ENCODE measurements at regions not wholly inside any gene's neighbourhood (a gene's known extent, or its start where the extent isn't known, plus 50 kb on each side); places are given as distances from the start of the nearest gene placed in this dataset.

GRCh38 chr5:2266641-2267240 is 384.0 kb upstream of the IRX4 start:
- Histone ChIP-seq H3K9me3 (no peaks in the 10 kb centered on the region), H3K27ac (no peak overlapping the region), H3K36me3 (no peaks in the 10 kb centered on the region), H3K27me3 (replicated peaks; ENCODE audit: insufficient read depth) (no peaks in the 10 kb centered on the region), H3K4me3 (no peak overlapping the region), H3K4me1 (replicated peaks) (no peaks in the 10 kb centered on the region)
- 49% methylated on average over 9 of the region's 9 CpGs for WGBS
- DNase-seq (ENCODE audit: low spot score): no peak
- intact Hi-C loops (cut with DNase I): no loop called here
- TF ChIP-seq POLR2A (IDR thresholded peaks at IDR 0.05) (no peak), CTCF (IDR thresholded peaks at IDR 0.05) (no peak), POLR2AphosphoS5 (IDR thresholded peaks at IDR 0.05) (peak; percentile 17)

GRCh38 chr5:2265341-2265740 is 382.6 kb upstream of the IRX4 start:
- intact Hi-C loops (cut with DNase I): no loop called here
- Histone ChIP-seq H3K4me1 (replicated peaks) (no peaks in the 10 kb centered on the region), H3K27me3 (replicated peaks; ENCODE audit: insufficient read depth) (no peaks in the 10 kb centered on the region), H3K9me3 (no peaks in the 10 kb centered on the region), H3K27ac (no peak overlapping the region), H3K4me3 (no peak overlapping the region), H3K36me3 (no peaks in the 10 kb centered on the region)
- no peak for DNase-seq (ENCODE audit: low spot score)
- WGBS: 89% methylated on average over 11 of the region's 11 CpGs
- TF ChIP-seq POLR2AphosphoS5 (IDR thresholded peaks at IDR 0.05): no peak
- no peak for TF ChIP-seq POLR2A (IDR thresholded peaks at IDR 0.05)
- no peak for TF ChIP-seq CTCF (IDR thresholded peaks at IDR 0.05)

- TF ChIP-seq CTCF (IDR thresholded peaks at IDR 0.05) (no peak), POLR2AphosphoS5 (IDR thresholded peaks at IDR 0.05) (no peak), POLR2A (IDR thresholded peaks at IDR 0.05) (no peak)
- 87% methylated on average over 12 of the region's 12 CpGs for WGBS
- Histone ChIP-seq H3K27me3 (replicated peaks; ENCODE audit: insufficient read depth) (no peaks in the 10 kb centered on the region), H3K27ac (no peak overlapping the region), H3K4me3 (no peak overlapping the region), H3K4me1 (replicated peaks) (no peaks in the 10 kb centered on the region), H3K9me3 (no peaks in the 10 kb centered on the region), H3K36me3 (no peaks in the 10 kb centered on the region)
- intact Hi-C loops (cut with DNase I): no loop called here
- DNase-seq (ENCODE audit: low spot score): no peak
These were observed 381.0 kb upstream of the IRX4 start for GRCh38 chr5:2263763-2264162.

- Histone ChIP-seq H3K4me3 (no peak overlapping the region), H3K4me1 (replicated peaks) (no peaks in the 10 kb centered on the region), H3K36me3 (no peaks in the 10 kb centered on the region), H3K27ac (no peak overlapping the region), H3K27me3 (replicated peaks; ENCODE audit: insufficient read depth) (no peaks in the 10 kb centered on the region), H3K9me3 (no peaks in the 10 kb centered on the region)
- intact Hi-C loops (cut with DNase I): no loop called here
- 64% methylated on average over 9 of the region's 9 CpGs for WGBS
- DNase-seq (ENCODE audit: low spot score): no peak
- TF ChIP-seq POLR2AphosphoS5 (IDR thresholded peaks at IDR 0.05) (no peak), POLR2A (IDR thresholded peaks at IDR 0.05) (no peak), CTCF (IDR thresholded peaks at IDR 0.05) (no peak)
These were observed 379.9 kb upstream of the IRX4 start for GRCh38 chr5:2262620-2263019.

- no peak for DNase-seq (ENCODE audit: low spot score)
These were observed 378.4 kb upstream of the IRX4 start for GRCh38 chr5:2261004-2261703.

More at GRCh38 chr5:2261004-2261703, 378.4 kb upstream of the IRX4 start:
- Histone ChIP-seq H3K27me3 (replicated peaks; ENCODE audit: insufficient read depth) (no peaks in the 10 kb centered on the region), H3K36me3 (no peaks in the 10 kb centered on the region), H3K27ac (no peak overlapping the region), H3K4me1 (replicated peaks) (no peaks in the 10 kb centered on the region), H3K4me3 (no peak overlapping the region), H3K9me3 (no peaks in the 10 kb centered on the region)
- TF ChIP-seq POLR2A (IDR thresholded peaks at IDR 0.05): no peak
- TF ChIP-seq CTCF (IDR thresholded peaks at IDR 0.05): no peak
- TF ChIP-seq POLR2AphosphoS5 (IDR thresholded peaks at IDR 0.05): no peak
- WGBS: 94% methylated on average over 32 of the region's 32 CpGs
- intact Hi-C loops (cut with DNase I): no loop called here
